SK-N-SH (cell line): ENCODE measurements at regions not wholly inside any gene's neighbourhood (a gene's known extent, or its start where the extent isn't known, plus 50 kb on each side); places are given as distances from the start of the nearest gene placed in this dataset.
A peak's percentile ranks its signal among the peaks of the same experiment; 100 is the strongest.

ENCODE experiments used
- CTCF ChIA-PET: fragments of 300-600, 350-600 bp; formaldehyde crosslinking; extraction: SDS; loops from one replicate; lab custom pipeline; 2021; lab: Yijun Ruan, JAX
- POLR2A ChIA-PET: fragments of 350-600 bp; sonication (Branson Sonifier 250); formaldehyde crosslinking; extraction: SDS; loops from one replicate; lab custom pipeline; 2020; ENCODE audit warnings: antibody characterized with exemption, inconsistent platforms; lab: Yijun Ruan, JAX
- DNase-seq: peaks from one replicate; pipeline ENCODE4 v3.0.0; 2012
- H2AFZ ChIP-seq: fragments of 200-600 bp; sonication (generic); 2 replicates; pipeline ENCODE4 v1.8.1; 2016; ENCODE audit warnings: antibody characterized with exemption, mild to moderate bottlenecking, low read depth
- H3F3A ChIP-seq: fragments of 200-600 bp; sonication (generic); replicated peaks from 2 replicates; pipeline ENCODE3; 2016; ENCODE audit warnings: antibody characterized with exemption, mild to moderate bottlenecking; ENCODE audit not compliant: insufficient read depth
- H3K27ac ChIP-seq, 2 experiments: fragments of 200-500 bp in 1 of 2; fragments of 200-600 bp in 1 of 2; sonication (Bioruptor generic) in 1 of 2; sonication (generic), shearing (Covaris generic) in 1 of 2; 2 replicates each; pipeline versions ENCODE4 v1.5.1 to v1.6.1; 2014 to 2016; ENCODE audit warnings: low read depth in 2 of 2, inconsistent platforms in 1 of 2, low read length in 1 of 2, mild to moderate bottlenecking in 1 of 2, mixed read lengths in 1 of 2
- H3K27me3 ChIP-seq: fragments of 200-600 bp; sonication (generic), shearing (Covaris generic); 2 replicates; pipeline ENCODE4 v1.6.1; 2016; ENCODE audit warnings: mixed run types; ENCODE audit not compliant: insufficient read depth
- H3K36me3 ChIP-seq, 2 experiments: fragments of 200-500 bp in 1 of 2; fragments of 200-600 bp in 1 of 2; sonication (Bioruptor generic) in 1 of 2; sonication (generic) in 1 of 2; replicated peaks in 1 of 2; 2 replicates each; pipeline versions ENCODE3 to v1.5.1; 2014 to 2016; ENCODE audit warnings: low read length in 1 of 2, mild to moderate bottlenecking in 1 of 2; ENCODE audit not compliant: insufficient read depth in 2 of 2, control insufficient read depth in 1 of 2
- H3K4me1 ChIP-seq, 2 experiments: fragments of 200-500 bp in 1 of 2; fragments of 200-600 bp in 1 of 2; sonication (Bioruptor generic) in 1 of 2; sonication (generic), shearing (Covaris generic) in 1 of 2; 2 replicates each; pipeline versions ENCODE4 v1.5.1 to v1.6.1; 2014 to 2016; ENCODE audit warnings: low read depth in 1 of 2, low read length in 1 of 2, mixed run types in 1 of 2; ENCODE audit not compliant: insufficient read depth in 2 of 2, control insufficient read depth in 1 of 2
- H3K4me2 ChIP-seq: fragments of 200-600 bp; sonication (generic), shearing (Covaris generic); 2 replicates; pipeline ENCODE4 v1.6.1; 2017; ENCODE audit warnings: mixed run types
- H3K4me3 ChIP-seq, 2 experiments: fragments of 200-500 bp in 1 of 2; fragments of 200-600 bp in 1 of 2; sonication (Bioruptor generic) in 1 of 2; sonication (generic), shearing (Covaris generic) in 1 of 2; 2 replicates each; pipeline versions ENCODE4 v1.5.1 to v1.8.1; 2014 to 2016; ENCODE audit warnings: low read depth in 2 of 2, inconsistent platforms in 1 of 2, low read length in 1 of 2, mild to moderate bottlenecking in 1 of 2, mixed read lengths in 1 of 2, moderate library complexity in 1 of 2
- H3K79me2 ChIP-seq: fragments of 200-600 bp; sonication (generic); 2 replicates; pipeline ENCODE4 v1.8.1; 2017; ENCODE audit warnings: mild to moderate bottlenecking; ENCODE audit not compliant: insufficient read depth
- H3K9ac ChIP-seq: fragments of 200-600 bp; sonication (generic); 2 replicates; pipeline ENCODE4 v1.6.1; 2017; ENCODE audit warnings: mixed run types
- H3K9me2 ChIP-seq: fragments of 200-600 bp; sonication (generic); 2 replicates; pipeline ENCODE4 v1.6.1; 2017; ENCODE audit warnings: mixed run types
- H3K9me3 ChIP-seq: fragments of 200-600 bp; sonication (generic); 2 replicates; pipeline ENCODE4 v1.6.1; 2017; ENCODE audit warnings: mixed run types, mild to moderate bottlenecking, moderate library complexity
- H4K20me1 ChIP-seq: fragments of 200-600 bp; sonication (generic); 2 replicates; pipeline ENCODE4 v1.6.1; 2017; ENCODE audit warnings: mild to moderate bottlenecking, mixed run types; ENCODE audit not compliant: insufficient read depth
- ELF1 ChIP-seq: IDR thresholded peaks from 2 replicates; pipeline ENCODE4 v1.4.0; 2012
- EP300 ChIP-seq, 2 experiments: IDR thresholded peaks; 2 replicates each; pipeline versions ENCODE4 v1.4.0 to v1.6.1; 2012; ENCODE audit warnings: borderline replicate concordance in 1 of 2, low read depth in 1 of 2, low read length in 1 of 2
- EZH2phosphoT487 ChIP-seq: fragments of 200-600 bp; sonication (generic); IDR thresholded peaks from 2 replicates; pipeline ENCODE4 v1.6.1; 2017; ENCODE audit warnings: low read depth, mixed run types, mild to moderate bottlenecking, antibody characterized with exemption, moderate library complexity, borderline replicate concordance
- FOSL2 ChIP-seq: IDR thresholded peaks from 2 replicates; pipeline ENCODE4 v1.4.0; 2012; ENCODE audit warnings: low read depth, mild to moderate bottlenecking, moderate library complexity, borderline replicate concordance
- FOXJ3 ChIP-seq: sonication (generic); formaldehyde crosslinking; IDR thresholded peaks from 2 replicates; pipeline ENCODE4 v1.5.1; 2020; ENCODE audit warnings: mild to moderate bottlenecking, missing genetic modification reagents
- FOXM1 ChIP-seq: IDR thresholded peaks from 2 replicates; pipeline ENCODE4 v1.4.0; 2012; ENCODE audit warnings: low read depth, mild to moderate bottlenecking
- GATA2 ChIP-seq: sonication (generic); formaldehyde crosslinking; IDR thresholded peaks from 2 replicates; pipeline ENCODE4 v1.5.0; 2020; ENCODE audit warnings: mild to moderate bottlenecking, missing genetic modification reagents
- JUND ChIP-seq: IDR thresholded peaks from 2 replicates; pipeline ENCODE4 v1.4.0; 2012
- MEF2A ChIP-seq: IDR thresholded peaks from 2 replicates; pipeline ENCODE4 v1.4.0; 2012; ENCODE audit warnings: low read depth, borderline replicate concordance
- NFIC ChIP-seq: IDR thresholded peaks from 2 replicates; pipeline ENCODE4 v1.4.0; 2012; ENCODE audit warnings: borderline replicate concordance
- RCOR1 ChIP-seq: fragments of 150-350 bp; IDR thresholded peaks from 2 replicates; pipeline ENCODE4 v1.6.1; 2017; ENCODE audit warnings: antibody characterized with exemption, low read length
- RXRA ChIP-seq: IDR thresholded peaks from 2 replicates; pipeline ENCODE4 v1.4.0; 2012; ENCODE audit warnings: low read depth, mild to moderate bottlenecking, borderline replicate concordance
- SIN3A ChIP-seq: IDR thresholded peaks from 2 replicates; pipeline ENCODE4 v1.6.1; 2012; ENCODE audit warnings: low read depth, mild to moderate bottlenecking, low read length, moderate library complexity, borderline replicate concordance
- SMC3 ChIP-seq: IDR thresholded peaks from 2 replicates; pipeline ENCODE4 v1.6.1; 2012; ENCODE audit warnings: low read depth, low read length, improper control_type of control experiment
- TCF12 ChIP-seq: IDR thresholded peaks from 2 replicates; pipeline ENCODE4 v1.4.0; 2012
- TEAD4 ChIP-seq: IDR thresholded peaks from 2 replicates; pipeline ENCODE4 v1.4.0; 2012; ENCODE audit warnings: mild to moderate bottlenecking, borderline replicate concordance; ENCODE audit not compliant: insufficient read depth
- YY1 ChIP-seq: IDR thresholded peaks from 2 replicates; pipeline ENCODE4 v1.4.0; 2012; ENCODE audit warnings: low read depth, mild to moderate bottlenecking
- WGBS: methylation state at CpG from one replicate; pipeline ENCODE4 v1.1.6; 2017; ENCODE audit warnings: low lambda C conversion rate; 5-methylcytosine and 5-hydroxymethylcytosine counted together
- TF ChIP-seq, protein P1 (sequence below): fragments of 200-600 bp; sonication (generic); IDR thresholded peaks from 2 replicates; pipeline ENCODE4 v1.6.1; 2017; ENCODE audit warnings: antibody characterized with exemption, mild to moderate bottlenecking, moderate library complexity
- TF ChIP-seq, protein P2 (sequence below): IDR thresholded peaks from 2 replicates; pipeline ENCODE4; 2012
- TF ChIP-seq, protein P3 (sequence below): fragments of 150-350 bp; IDR thresholded peaks from 2 replicates; pipeline ENCODE4 v1.6.1; 2017; ENCODE audit warnings: antibody characterized with exemption, low read length, low read depth, borderline replicate concordance
- TF ChIP-seq, protein P4 (sequence below): IDR thresholded peaks from 2 replicates; pipeline ENCODE4 v1.4.0; 2012; ENCODE audit warnings: low read depth, borderline replicate concordance
- TF ChIP-seq, protein P5 (sequence below): IDR thresholded peaks from 2 replicates; pipeline ENCODE4 v1.4.0; 2012; ENCODE audit warnings: low read depth, borderline replicate concordance

DNA sequence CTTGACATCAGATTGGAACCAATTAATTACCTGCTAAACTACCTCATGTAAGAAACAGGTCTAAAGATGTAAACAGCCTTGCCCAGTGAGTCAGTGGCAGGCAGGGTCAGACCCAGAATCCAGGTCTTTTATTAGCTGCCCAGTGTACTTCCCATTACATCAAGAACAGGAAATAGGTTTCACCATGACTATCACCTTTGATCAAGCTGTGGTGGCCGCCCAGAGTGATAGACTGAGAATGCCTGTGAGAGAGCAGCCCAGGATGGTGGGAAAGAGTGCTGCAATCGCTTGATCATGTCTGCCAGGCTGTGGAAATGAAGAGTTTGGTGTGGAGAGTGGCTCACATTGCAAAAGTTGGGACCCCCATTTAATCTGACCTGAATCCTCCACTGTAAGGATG is 61.3 kb upstream of the PIAS1 start:
- H3K4me2 ChIP-seq: no peak overlapping the region
- no peaks in the 10 kb centered on the region for H3K4me1 ChIP-seq
- TF ChIP-seq TCF12 (no peak), SIN3A (no peak), RXRA (no peak), FOXJ3 (CRISPR knock-in tag) (no peak), FOXM1 (no peak), FOSL2 (no peak), SMC3 (no peak), GATA2 (CRISPR knock-in tag) (no peak), EP300 (IDR thresholded peaks at IDR 0.05; ENCODE audit: borderline replicate concordance in 1 of 2, low read depth in 1 of 2, low read length in 1 of 2) (no peak), EZH2phosphoT487 (no peak)
- TF ChIP-seq, protein P1, sequence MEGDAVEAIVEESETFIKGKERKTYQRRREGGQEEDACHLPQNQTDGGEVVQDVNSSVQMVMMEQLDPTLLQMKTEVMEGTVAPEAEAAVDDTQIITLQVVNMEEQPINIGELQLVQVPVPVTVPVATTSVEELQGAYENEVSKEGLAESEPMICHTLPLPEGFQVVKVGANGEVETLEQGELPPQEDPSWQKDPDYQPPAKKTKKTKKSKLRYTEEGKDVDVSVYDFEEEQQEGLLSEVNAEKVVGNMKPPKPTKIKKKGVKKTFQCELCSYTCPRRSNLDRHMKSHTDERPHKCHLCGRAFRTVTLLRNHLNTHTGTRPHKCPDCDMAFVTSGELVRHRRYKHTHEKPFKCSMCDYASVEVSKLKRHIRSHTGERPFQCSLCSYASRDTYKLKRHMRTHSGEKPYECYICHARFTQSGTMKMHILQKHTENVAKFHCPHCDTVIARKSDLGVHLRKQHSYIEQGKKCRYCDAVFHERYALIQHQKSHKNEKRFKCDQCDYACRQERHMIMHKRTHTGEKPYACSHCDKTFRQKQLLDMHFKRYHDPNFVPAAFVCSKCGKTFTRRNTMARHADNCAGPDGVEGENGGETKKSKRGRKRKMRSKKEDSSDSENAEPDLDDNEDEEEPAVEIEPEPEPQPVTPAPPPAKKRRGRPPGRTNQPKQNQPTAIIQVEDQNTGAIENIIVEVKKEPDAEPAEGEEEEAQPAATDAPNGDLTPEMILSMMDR: no peak
- TF ChIP-seq, protein P2, sequence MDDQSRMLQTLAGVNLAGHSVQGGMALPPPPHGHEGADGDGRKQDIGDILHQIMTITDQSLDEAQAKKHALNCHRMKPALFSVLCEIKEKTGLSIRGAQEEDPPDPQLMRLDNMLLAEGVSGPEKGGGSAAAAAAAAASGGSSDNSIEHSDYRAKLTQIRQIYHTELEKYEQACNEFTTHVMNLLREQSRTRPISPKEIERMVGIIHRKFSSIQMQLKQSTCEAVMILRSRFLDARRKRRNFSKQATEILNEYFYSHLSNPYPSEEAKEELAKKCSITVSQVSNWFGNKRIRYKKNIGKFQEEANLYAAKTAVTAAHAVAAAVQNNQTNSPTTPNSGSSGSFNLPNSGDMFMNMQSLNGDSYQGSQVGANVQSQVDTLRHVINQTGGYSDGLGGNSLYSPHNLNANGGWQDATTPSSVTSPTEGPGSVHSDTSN: no peak
- TF ChIP-seq, protein P3, sequence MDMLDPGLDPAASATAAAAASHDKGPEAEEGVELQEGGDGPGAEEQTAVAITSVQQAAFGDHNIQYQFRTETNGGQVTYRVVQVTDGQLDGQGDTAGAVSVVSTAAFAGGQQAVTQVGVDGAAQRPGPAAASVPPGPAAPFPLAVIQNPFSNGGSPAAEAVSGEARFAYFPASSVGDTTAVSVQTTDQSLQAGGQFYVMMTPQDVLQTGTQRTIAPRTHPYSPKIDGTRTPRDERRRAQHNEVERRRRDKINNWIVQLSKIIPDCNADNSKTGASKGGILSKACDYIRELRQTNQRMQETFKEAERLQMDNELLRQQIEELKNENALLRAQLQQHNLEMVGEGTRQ: no peak
- H3K36me3 ChIP-seq: no peaks in the 10 kb centered on the region
- no peaks in the 10 kb centered on the region for H3K9me3 ChIP-seq
- H3K27me3 ChIP-seq: peaks cover under 1% of the 10 kb centered on the region; the same call in 1 of the 2 replicates
- H3K9me2 ChIP-seq: no peaks in the 10 kb centered on the region
- no peak for DNase-seq
- no peak overlapping the region for H3K9ac ChIP-seq
- POLR2A ChIA-PET: no interaction called here
- no peaks in the 10 kb centered on the region for H3K79me2 ChIP-seq
- CTCF ChIA-PET: no interaction called here
- 84% methylated on average over 2 of the region's 2 CpGs for WGBS
- no peak overlapping the region for H2AFZ ChIP-seq
- no peak overlapping the region for H3K27ac ChIP-seq
- no peak overlapping the region for H3K4me3 ChIP-seq
- H4K20me1 ChIP-seq: no peaks in the 10 kb centered on the region
- H3F3A ChIP-seq: no peaks in the 10 kb centered on the region

DNA sequence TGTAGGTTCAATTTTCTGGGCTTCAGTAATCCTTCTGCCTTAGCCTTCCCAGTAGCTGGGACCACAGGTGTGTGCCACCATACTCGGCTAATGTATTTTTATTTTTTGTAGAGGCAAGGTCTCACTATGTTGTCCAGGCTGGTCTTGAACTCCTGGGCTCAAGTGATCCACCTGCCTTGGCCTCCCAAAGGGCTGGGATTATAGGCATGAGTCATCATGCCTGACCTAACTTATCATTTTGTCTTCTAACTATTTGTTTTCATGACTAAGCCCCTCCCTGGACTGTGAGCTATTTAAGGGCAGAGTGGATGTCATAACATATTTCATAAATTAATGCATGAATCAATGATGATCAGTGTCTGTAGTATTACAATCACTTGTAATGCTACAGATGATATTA is 56.1 kb upstream of the PIAS1 start:
- H3K27me3 ChIP-seq: no peaks in the 10 kb centered on the region
- WGBS: 91% methylated on average over 1 of the region's 1 CpG
- no peak overlapping the region for H3K4me3 ChIP-seq
- H3K9ac ChIP-seq: no peak overlapping the region
- no peaks in the 10 kb centered on the region for H3K36me3 ChIP-seq
- no peaks in the 10 kb centered on the region for H3F3A ChIP-seq
- no peak for DNase-seq
- H3K4me2 ChIP-seq: no peak overlapping the region
- ChIA-PET POLR2A (no interaction called here), CTCF (interaction anchor here (1.4 kb wide), 1 partner anchor 36 kb away, joined by 4 read pairs; no protein-coding TSS in a partner anchor)
- H3K79me2 ChIP-seq: no peaks in the 10 kb centered on the region
- no peaks in the 10 kb centered on the region for H3K9me3 ChIP-seq
- H3K9me2 ChIP-seq: no peaks in the 10 kb centered on the region
- no peak overlapping the region for H3K27ac ChIP-seq
- H4K20me1 ChIP-seq: no peaks in the 10 kb centered on the region
- H3K4me1 ChIP-seq: peaks cover 3 to 8% of the 10 kb centered on the region in 2 experiments; a peak in 3 of 4 replicates
- H2AFZ ChIP-seq: no peak overlapping the region
- TF ChIP-seq FOXM1 (no peak), RXRA (no peak), ELF1 (no peak), RCOR1 (no peak), NFIC (no peak), JUND (peak; percentile 67), MEF2A (peak; percentile 35; the same call in 1 of the 2 replicates), TCF12 (0 out of 2 replicates have a peak, but pooled peaks have one; percentile 42), TEAD4 (no peak), YY1 (no peak)
- TF ChIP-seq, protein P4, sequence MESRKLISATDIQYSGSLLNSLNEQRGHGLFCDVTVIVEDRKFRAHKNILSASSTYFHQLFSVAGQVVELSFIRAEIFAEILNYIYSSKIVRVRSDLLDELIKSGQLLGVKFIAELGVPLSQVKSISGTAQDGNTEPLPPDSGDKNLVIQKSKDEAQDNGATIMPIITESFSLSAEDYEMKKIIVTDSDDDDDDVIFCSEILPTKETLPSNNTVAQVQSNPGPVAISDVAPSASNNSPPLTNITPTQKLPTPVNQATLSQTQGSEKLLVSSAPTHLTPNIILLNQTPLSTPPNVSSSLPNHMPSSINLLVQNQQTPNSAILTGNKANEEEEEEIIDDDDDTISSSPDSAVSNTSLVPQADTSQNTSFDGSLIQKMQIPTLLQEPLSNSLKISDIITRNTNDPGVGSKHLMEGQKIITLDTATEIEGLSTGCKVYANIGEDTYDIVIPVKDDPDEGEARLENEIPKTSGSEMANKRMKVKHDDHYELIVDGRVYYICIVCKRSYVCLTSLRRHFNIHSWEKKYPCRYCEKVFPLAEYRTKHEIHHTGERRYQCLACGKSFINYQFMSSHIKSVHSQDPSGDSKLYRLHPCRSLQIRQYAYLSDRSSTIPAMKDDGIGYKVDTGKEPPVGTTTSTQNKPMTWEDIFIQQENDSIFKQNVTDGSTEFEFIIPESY: no peak
- TF ChIP-seq, protein P5, sequence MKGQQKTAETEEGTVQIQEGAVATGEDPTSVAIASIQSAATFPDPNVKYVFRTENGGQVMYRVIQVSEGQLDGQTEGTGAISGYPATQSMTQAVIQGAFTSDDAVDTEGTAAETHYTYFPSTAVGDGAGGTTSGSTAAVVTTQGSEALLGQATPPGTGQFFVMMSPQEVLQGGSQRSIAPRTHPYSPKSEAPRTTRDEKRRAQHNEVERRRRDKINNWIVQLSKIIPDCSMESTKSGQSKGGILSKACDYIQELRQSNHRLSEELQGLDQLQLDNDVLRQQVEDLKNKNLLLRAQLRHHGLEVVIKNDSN: no peak
- TF ChIP-seq, protein P3: no peak
